ENCODE measurements at regions not wholly inside any gene's neighbourhood (a gene's known extent, or its start where the extent isn't known, plus 50 kb on each side); places are given as distances from the start of the nearest gene placed in this dataset.

DNA sequence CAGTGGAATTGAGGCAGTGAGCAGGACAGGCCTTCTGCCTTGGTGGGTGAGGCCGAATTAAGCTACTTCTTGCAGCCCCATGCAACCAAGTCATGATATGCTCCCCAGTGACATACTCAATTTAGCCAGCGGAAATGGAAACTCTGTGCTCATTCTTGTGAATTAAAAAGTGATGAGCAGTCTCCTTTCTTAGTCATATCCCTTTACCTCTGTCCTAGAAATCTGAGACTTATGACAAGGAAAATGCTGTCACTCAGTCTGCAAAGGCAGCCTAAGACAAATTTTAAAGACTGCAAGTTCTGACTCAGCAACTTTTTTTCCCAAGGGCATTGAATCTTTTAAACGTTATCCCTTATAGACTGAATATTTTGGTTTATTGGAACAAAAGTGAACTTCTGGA lies 218.2 kb downstream of the SH3BP4 start:
- no peak for TF ChIP-seq POLR2A (IDR thresholded peaks at IDR 0.05; ENCODE audit: low read depth)
- TF ChIP-seq POLR2AphosphoS5 (IDR thresholded peaks at IDR 0.05) = no peak
- TF ChIP-seq, protein P1, sequence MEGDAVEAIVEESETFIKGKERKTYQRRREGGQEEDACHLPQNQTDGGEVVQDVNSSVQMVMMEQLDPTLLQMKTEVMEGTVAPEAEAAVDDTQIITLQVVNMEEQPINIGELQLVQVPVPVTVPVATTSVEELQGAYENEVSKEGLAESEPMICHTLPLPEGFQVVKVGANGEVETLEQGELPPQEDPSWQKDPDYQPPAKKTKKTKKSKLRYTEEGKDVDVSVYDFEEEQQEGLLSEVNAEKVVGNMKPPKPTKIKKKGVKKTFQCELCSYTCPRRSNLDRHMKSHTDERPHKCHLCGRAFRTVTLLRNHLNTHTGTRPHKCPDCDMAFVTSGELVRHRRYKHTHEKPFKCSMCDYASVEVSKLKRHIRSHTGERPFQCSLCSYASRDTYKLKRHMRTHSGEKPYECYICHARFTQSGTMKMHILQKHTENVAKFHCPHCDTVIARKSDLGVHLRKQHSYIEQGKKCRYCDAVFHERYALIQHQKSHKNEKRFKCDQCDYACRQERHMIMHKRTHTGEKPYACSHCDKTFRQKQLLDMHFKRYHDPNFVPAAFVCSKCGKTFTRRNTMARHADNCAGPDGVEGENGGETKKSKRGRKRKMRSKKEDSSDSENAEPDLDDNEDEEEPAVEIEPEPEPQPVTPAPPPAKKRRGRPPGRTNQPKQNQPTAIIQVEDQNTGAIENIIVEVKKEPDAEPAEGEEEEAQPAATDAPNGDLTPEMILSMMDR (IDR thresholded peaks at IDR 0.05) = no peak
